ENCODE measurements at regions not wholly inside any gene's neighbourhood (a gene's known extent, or its start where the extent isn't known, plus 50 kb on each side); places are given as distances from the start of the nearest gene placed in this dataset.
"Not testable (repeated sequence)": the region's sequence is repeated elsewhere in the genome, so short reads cannot be mapped to it uniquely, and the experiment has no call there.

DNA sequence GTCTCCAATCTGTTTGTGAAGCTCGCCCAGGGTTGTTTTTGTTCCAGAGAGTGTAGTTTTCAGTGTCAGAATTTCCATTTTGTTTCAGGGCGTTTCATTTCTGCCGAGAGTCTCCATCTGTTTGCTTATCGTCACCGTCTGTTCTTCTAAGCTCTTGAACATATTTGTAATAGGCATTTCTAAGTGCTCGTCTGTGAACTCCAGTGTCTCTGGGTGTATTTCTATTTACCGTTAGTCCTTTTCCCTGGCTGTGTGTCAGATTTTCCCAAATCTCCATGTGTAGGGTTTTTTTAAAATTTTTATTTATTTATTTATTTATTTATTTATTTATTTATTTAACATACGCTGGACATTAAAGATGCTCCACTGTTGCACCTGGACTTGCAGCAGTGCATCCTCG, 62.5 kb upstream of the LRPAP1 start:
- TF ChIP-seq POLR2A, EP300 (IDR thresholded peaks at IDR 0.05): not testable (repeated sequence)
- TF ChIP-seq, protein P1, sequence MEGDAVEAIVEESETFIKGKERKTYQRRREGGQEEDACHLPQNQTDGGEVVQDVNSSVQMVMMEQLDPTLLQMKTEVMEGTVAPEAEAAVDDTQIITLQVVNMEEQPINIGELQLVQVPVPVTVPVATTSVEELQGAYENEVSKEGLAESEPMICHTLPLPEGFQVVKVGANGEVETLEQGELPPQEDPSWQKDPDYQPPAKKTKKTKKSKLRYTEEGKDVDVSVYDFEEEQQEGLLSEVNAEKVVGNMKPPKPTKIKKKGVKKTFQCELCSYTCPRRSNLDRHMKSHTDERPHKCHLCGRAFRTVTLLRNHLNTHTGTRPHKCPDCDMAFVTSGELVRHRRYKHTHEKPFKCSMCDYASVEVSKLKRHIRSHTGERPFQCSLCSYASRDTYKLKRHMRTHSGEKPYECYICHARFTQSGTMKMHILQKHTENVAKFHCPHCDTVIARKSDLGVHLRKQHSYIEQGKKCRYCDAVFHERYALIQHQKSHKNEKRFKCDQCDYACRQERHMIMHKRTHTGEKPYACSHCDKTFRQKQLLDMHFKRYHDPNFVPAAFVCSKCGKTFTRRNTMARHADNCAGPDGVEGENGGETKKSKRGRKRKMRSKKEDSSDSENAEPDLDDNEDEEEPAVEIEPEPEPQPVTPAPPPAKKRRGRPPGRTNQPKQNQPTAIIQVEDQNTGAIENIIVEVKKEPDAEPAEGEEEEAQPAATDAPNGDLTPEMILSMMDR (IDR thresholded peaks at IDR 0.05): not testable (repeated sequence)

Measured in gastroesophageal sphincter (tissue), 3 donors.